ENCODE measurements at regions not wholly inside any gene's neighbourhood (a gene's known extent, or its start where the extent isn't known, plus 50 kb on each side); places are given as distances from the start of the nearest gene placed in this dataset.
"Not testable (repeated sequence)": the region's sequence is repeated elsewhere in the genome, so short reads cannot be mapped to it uniquely, and the experiment has no call there.

DNA sequence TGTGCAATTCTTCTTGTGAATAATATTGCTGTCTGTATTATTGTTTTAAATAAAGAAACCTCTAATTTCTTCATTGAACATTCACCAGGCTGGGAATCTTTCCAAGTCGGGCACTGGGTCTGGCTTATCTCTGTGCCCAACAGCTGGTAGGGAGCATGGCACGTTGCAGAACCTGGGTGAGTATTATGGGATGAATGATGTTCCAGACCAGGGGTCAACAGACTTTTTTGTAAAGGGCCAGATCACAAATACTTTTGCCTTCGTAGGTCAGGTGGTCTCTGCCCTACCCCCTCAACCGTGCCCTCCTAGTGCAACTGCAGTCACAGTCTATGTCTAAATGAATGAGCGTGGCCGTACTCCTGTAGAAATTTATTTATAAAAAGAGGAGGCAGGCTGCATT is 81.6 kb upstream of the FOXQ1 start:
- no peak for DNase-seq

DNA sequence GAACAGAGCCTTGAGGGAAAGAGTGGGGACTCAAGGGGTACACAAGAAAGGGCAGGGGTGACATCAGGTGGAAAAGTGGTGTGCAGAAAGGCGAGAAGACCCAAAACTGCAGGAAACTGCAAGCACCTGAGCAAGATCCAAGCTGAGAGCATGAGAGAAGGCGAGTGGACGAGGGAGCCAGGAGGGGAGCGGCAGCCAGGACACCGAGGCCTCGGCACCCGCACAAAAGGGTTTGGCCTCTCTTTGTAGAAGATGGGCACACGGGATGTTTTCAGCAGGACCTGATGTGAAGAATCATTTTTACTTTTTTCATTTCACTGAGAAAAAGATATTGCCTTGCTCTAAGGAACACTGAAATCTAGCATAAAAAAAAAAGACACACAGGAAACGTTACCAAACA is 82.1 kb upstream of the FOXQ1 start:
- DNase-seq, result no peak

DNA sequence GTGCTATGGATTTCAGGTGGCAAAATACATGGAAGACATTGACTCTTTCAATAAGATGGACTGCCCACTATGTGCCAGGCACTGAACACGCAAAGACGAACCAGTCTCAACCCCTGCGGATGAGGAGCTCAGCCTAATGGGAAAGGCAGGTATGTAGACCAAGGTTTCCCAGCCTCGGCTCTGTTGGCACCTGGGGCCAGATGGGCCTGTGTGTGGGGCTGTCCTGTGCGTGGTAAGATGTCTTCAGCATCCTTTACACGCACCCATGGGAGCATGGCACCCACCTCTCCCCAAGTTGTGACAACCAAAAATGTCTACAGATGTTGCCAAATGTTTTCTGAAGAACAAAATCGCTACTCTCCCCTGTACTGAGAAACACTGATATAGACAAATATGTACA is 82.6 kb upstream of the FOXQ1 start:
- no peak for DNase-seq

DNA sequence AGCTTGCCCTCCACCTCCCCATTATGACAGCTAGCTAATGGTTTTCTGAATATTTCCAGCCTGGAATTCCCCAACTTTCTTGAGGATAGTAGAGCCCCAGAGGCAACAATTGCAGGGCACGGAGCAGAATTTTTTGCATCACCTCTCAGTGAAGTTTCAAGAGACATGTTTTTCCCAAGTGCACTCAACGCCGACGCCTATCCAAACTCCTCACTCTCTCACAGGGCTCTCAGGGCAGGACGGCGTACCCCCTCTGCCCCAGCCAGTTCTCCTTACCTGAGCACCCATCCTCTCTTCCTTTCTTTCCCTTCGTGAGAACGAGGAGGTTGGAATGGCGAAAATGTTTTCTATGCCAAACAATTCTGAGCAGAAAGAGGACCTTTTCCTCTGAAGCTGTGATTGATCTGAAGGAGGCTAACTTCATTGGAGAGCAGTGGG is 83.1 kb upstream of the FOXQ1 start:
- no peak for DNase-seq

DNA sequence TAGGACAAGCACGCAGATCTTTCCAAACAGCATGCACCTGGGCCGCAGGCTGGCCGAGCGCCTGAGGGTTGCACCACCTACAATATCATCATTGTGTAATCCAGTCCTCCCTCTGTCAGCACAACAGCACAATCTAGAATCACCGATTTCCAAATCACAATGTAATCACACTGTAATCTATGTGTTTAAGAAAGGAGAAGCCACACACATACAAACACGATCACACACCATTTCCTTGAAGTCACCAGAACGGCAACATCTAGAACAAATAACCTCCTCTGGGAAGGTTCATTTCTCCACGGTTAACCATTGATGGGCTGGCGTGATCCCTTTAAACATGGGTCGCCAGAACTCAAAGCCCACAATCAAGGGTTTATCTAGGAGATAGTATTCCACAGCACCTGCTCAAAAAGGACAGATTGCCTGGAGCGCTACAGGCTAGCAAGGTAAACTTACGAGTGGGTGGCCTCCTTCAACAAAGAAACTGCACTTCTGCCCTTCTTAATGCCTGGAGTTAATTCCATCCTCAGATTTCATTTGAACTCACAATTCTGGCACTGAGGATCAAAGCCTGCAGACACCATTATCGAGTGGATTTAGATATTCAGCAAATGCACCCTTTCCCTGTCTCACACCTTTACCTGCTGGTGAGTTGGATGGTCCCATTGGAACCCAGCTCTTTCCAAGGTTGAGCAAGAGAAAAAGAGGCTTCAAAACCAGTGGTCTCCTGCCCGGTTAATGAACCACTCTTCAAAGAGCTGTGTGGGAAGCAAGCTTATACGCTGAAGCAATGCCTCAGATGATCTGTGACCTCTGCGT is 83.8 kb upstream of the FOXQ1 start:
- no peak for DNase-seq

DNA sequence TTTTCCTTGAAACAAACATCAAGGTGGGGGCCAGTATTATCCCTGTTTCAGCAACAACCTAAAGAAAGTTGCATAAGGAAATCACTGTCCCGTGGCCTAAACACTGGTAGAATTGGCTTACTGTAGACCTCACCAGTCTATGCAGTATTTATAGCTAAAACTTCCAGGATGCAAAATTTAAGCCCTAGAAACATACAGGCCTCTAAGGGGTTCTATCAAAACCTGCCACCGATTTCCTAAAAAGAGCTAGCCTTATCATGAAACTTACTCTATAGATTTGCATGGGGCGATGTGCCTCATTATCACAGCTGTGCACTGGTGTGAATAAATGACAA is 84.3 kb upstream of the FOXQ1 start:
- DNase-seq, result no peak

DNA sequence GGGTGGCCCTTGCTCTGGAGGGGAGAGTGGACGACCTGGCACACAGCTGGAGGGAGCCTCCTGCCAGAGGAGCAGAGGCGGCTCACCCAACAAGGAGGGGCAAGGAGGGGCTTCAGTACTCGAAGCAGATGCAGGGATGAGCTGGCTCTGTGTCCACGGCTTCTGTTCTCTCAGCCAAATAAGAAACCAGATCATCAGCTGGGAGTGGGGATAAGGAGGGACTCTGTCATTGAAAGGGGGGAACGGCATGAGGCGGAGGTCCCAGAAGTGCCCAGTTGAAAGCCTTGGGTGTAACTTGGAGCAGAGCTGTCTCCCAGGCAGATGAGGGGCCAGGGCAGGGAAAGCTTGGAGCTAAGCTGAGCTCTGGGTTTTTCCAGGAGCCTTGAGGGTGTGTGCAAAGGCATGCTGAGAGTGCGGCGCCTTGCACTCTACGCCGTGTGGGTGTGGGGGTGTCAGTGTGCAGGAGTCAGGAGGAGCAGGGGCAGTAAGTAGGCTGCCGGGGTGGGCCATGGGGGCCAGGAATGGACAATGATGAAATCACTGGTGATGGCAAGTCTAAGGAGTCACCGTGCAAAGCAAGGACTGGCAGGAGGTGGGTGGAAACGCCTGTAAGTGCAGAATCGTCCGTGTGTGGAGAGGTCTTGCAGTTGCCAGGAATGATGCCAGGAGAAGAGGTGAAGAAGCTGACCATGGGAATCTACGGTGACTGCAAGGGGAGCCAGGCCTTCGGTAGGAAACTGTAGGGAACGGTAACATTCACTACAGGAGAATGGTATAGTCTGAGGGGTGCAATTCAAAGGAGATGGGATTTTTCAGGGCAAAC is 85.4 kb upstream of the FOXQ1 start:
- DNase-seq, result no peak

DNA sequence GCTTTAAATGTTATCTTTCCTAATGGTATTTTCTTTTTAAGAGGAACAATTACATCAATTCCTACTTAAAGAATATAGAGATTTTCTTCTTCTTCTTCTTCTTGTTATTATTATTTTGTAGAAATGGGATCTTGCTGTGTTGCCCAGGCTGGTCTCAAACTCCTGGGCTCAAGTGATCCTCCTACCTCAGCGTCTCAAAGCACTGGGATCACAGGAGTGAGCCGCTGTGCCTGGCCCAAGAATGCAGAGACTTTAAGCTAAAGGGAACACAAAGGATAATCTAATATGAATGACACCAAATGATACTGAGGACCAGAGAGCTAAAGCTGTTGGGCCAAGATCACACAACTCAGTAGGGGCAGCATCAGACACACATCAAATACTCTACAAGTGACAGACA is 87.4 kb upstream of the FOXQ1 start:
- no peak for DNase-seq

DNA sequence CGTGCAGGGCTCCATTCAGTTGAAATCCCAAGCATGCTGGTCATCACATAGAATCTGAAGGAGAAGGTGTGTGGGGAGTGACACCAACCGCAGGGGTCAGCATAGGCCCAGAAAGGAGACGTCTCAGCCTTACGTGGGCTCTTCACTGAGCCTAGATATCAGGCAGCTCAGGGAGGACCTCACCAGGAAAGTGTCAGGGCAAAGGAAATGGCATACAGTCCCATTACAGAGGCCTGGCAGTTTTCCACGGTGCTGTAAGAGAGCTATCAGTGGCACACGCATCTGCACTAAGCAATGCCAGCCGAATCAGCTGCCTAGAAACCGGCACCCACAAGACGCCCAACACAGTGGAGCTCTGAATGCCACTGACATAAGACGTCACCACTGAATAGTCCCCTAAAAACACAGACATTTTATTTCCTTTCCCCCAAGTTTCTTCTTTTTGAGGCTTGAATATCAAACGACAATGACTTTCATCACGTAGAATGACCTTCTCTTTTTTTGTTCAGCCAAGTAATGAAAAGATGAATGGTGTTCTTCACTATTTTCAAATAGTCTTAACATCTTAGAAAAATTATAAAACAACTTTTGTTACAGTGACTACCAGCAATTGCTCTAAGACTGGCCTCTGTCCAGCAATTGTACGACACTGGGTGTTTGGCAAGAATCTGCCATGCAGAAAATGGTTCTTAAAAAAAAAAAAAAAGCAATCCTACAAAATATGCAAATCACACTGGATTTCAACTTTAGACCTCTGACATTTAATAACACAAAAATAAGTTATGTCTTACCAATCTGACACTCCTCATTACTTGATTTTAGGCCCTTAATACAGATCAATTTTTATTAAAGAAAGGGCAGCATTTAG is 88.9 kb upstream of the FOXQ1 start:
- DNase-seq, result no peak

DNA sequence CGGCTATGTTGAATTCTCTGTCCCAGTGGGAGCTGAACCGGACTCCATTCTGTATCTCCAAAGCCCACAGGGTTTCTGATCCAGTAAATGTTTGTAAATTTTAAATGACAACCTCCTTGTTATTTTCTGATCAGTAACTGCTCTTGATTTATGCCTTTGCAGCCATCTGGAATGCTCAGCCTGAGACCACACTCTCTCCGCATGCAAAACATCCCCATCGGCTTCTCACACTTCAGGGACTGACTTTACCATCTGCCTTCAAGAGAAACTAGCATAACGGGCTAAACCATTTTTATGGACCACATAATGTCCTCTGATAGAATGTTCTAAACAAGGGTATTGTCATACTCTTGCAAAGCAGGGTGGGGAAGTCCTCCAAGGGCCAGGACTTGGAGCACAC is 94.5 kb upstream of the FOXQ1 start:
- DNase-seq, result no peak

DNA sequence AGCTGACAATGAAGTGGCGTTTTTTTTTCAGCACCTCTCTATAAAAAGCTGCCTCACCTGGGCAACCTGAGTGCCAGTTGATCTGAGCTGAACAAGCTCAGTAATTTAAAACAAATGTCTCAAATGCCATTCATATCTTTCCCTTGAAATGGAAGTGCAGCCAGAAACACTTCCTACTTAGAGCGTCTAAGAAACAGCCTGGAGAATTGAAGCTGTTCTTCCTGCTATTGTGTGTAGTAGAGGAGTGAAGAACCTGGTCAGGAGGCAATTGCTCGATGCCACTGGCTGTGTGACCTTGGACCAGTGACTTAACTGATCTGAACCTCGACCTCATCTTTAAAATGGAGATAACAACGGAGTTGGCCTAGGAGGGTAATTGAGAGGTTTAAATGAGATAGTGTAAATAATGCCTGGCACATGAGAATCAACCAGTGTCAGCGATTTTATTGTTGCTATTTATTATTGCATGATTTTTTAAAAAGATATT is 95.4 kb upstream of the FOXQ1 start:
- DNase-seq, result no peak

DNA sequence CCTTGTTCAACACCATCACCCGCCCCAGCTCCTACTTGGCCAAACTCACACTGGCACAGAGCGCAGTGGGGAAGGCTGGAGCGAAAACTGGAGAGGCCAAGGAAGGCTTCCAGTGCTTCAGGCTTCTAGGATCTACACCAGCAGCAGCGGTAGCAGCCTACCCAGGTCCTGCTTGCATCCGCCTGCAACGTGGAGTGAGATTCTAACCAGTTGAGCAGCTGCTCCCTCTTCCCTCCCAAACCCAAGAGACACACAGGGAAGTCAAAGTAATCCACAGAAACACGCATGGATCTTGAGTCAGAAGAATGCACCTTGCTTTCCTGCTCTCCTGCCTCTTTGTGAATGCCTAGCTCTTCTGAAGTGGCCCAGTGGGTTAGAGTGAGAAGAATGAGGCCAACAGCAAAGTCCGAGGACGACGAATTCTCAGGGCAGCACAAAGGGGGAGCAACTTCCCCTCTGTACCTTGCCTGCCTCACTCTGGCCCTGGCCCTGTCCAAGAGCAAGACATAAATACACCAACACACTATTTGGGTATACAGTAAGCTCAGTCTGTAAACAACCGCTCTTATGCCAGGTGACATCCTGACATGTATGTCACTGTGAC is 95.9 kb upstream of the FOXQ1 start:
- DNase-seq, result no peak

DNA sequence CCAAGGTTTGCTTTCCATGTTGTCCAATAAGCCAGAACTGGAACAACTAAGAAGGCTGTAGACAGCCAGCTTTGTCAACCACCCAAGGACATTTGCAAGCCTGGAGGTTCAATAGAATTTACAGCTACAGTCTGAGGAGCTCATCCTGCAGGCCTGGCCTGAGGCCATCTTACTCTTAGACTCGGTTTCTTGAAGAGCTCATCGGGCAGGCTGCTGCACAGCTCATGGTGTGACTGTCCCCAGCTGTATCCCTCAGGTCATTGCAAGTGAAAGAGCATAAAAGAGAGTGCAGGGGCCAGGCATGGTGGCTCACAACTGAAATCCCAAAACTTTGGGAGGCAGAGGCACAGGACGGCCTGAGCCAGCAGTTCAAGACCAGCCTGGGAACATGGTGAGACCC is 96.9 kb upstream of the FOXQ1 start:
- DNase-seq, result no peak

DNA sequence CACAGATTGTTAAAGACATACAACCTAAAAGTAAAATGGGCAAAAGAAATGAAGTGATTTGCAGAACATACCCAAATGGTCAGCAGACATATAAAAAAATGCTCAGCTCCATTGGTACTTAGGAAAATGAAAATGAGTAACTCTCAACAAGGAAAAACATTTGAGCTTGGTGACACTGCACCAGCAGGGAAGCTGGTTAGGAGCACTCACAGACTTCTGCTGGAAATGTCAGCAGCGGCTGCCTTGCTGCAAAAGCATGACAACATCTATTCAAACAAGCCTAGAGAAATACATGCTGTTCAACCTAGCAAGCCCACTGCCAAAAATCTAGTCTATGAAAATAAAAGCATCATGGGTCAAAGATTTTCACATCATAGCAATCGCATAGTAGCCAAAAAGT is 99.0 kb upstream of the FOXQ1 start:
- DNase-seq, result no peak

DNA sequence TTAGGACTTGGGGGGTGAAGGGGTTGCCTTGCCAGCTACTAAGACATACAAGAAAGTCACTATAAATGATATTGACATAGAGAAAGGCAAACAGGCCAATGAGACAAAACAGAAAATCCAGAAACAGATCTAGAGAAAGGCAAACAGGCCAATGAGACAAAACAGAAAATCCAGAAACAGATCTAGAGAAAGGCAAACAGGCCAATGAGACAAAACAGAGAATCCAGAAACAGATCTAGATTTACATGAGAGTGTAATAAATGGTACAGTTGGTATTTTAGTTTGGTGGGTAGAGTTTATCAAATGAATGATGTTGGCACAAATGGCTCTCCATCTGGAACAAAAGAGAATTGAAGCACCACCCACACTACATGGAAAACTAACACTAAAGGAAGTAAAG is 99.8 kb upstream of the FOXQ1 start:
- not testable (repeated sequence) for DNase-seq

DNA sequence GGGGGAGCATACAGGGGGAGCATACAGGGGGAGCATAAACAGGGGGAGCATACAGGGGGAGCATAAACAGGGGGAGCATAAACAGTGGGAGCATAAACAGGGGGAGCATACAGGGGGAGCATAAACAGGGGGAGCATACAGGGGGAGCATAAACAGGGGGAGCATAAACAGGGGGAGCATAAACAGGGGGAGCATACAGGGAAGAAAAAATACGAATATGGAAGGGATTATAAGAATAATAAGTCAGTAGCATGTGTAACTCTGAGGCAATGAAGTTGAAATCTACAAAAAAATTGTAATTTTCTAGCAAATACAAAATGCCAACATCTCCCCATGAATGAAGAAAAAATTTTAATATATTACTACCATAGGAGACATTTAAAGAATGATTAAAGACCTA is 101.3 kb upstream of the FOXQ1 start:
- DNase-seq, result not testable (repeated sequence)

DNA sequence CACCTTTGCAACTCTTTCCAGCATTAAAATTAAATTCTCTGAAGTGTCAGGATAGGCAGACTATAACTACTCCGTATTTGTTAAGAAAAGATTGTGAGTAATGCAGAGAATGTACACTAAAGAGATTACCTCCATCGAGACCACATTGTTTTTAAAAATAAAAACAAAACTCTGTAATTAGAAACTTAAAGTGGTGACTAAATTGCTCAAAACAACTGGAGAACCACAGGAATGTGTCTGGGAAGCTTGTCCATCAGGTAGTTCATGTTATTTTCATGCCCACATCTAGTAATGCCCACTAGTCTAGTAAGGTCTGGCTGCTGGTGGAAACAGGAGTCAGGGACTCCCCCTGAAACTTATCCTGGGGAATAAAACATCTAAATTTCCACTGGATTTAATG is 103.0 kb upstream of the FOXQ1 start:
- no peak for DNase-seq

DNA sequence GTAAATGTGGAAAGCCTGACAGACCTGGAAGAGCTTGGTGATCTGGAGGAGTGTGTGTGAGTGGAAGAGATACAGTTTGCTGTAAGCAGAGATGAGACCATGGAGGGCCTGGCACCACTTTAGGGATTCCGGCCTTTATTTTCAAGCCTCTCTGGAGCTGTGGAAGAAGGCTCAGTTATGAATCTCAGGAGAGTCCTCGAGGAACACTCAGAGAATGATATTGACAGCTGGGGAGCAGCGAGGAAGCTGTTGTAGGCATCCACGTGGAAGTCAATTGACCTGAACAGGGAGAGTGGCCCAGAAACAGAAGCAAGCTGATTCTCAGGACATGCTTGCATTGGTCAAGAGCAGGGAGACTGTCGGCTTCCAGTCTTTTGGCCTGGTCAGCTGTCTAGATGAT is 108.4 kb upstream of the FOXQ1 start:
- no peak for DNase-seq

DNA sequence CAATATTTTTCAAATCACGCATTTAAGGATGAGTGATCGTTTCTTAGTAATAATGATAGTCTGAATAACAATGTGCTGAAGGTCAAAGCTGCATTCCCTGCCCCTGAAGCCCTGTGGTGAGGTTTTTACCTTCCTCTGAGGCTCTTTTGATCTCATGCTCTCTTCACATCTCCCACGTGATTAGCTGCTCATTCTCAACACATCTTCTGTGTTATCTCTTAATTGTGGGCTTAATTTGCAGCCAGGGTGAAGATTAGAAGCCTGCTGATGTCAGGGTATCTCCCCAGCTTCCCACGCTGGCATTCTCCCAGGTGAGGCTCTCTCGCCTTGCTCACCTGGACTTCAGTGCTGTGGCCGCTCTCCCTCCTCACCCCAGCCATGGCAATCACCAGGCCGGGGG is 109.7 kb upstream of the FOXQ1 start:
- no peak for DNase-seq

DNA sequence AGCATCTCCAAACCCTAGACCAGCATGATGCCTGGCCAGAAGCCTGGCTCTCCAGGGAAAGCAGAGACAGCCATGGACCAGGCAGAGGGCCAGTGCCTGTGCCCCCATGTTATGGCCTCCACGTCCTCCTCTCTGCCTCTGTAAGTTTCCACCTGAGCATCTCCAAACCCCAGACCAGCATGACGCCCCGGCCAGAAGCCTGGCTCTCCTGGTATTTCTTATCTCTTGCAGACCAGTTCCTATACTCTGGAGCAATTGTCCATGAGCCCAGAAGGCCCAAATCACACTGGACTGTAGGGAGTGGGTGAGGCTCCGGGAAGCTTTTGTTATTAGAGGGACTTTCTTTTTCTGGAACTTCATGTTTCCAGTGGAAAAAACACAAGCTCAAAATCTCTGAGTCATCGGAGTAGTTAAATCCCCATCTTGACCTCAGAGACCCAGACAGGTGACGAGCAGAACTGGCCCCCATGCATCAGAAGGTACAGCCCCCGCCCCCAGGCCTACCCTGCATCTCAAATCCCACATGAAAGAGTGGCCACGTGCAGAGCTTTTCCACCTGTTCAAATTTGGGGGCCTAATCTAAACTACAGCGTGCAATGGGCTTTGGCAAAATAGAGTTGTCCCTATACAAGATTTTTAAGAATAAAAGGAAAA is 110.2 kb upstream of the FOXQ1 start:
- DNase-seq, result no peak

DNA sequence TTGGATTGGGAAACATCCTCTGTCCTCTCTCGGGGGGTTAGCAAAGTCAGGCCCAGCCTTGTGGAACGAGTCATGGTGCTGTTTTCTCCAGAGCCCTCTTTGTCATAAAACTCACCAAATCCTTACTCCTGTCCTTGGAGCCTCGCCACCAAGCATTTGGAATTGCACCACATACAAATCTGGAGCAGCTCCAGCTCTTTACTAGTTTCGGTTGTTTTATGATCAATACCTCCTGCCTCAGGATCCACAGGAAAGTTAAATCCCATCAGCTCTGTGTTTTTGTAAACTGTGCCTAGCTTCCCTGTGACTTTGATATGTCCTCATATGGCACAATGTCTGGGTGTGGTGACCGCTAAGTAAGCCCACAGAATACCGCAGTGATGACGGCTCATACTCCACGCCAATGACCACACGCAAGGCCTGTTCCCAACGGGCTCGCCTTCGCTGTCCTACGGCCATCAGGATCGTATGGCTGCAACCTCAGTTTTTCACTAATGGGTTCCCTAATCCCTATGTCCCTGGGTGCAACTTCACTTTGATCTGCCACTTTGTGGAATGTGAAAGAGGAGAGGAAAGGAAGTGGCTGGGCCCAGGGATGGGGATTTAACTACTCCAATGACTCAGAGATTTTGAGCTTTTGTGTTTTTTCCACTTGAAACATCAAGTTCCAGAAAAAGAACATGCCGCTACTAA is 111.3 kb upstream of the FOXQ1 start:
- no peak for DNase-seq

DNA sequence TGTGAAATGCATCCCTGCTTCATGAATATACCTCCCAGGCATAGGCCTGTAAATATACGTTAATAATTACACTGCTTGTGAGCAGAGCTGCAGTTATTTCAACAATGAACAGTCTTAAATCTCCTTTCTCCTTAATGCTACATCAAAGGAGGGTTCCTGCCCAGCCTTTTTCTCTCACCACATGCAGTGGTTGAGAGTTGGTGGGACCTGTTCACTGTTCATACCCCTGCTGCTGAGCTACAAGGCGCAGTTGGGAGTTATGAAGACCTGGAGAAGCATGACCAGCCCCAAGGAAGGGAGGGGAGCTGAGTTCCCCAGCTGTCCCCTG is 111.9 kb upstream of the FOXQ1 start:
- no peak for DNase-seq

Measured in AML-193 (cell line).